ENCODE measurements at regions not wholly inside any gene's neighbourhood (a gene's known extent, or its start where the extent isn't known, plus 50 kb on each side); places are given as distances from the start of the nearest gene placed in this dataset.
"Not testable (repeated sequence)": the region's sequence is repeated elsewhere in the genome, so short reads cannot be mapped to it uniquely, and the experiment has no call there.

DNA sequence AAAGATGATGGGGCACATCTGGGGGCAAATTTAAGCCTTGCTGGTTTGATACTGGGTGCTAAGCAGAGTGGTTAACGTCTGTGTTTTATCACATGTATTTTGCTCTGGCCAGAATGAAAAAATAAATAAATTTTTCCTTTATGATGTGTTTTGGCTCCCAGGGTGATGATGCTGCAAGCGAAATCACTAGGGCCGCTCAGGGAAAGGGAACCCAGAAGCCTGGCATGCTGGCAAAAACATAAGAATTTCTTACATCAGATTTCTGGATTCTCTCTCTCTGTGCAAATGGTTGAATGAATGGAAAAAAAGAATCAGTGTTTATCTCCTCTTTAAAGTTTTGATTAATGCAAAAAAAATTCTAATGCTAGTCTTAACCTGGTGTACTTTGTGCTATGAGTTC is 1975.2 kb upstream of the C9orf72 start:
- Mint-ChIP-seq H3K27me3 (no peaks in the 10 kb centered on the region), H3K36me3 (ENCODE audit: low read depth) (no peaks in the 10 kb centered on the region), H3K4me1 (no peaks in the 10 kb centered on the region), H3K9me3 (peaks cover 8% of the 10 kb centered on the region), H3K27ac (no peak overlapping the region), H3K4me3 (no peak overlapping the region)
- ChIA-PET CTCF (no interaction called here), POLR2A (no interaction called here)
- DNase-seq: no peak

DNA sequence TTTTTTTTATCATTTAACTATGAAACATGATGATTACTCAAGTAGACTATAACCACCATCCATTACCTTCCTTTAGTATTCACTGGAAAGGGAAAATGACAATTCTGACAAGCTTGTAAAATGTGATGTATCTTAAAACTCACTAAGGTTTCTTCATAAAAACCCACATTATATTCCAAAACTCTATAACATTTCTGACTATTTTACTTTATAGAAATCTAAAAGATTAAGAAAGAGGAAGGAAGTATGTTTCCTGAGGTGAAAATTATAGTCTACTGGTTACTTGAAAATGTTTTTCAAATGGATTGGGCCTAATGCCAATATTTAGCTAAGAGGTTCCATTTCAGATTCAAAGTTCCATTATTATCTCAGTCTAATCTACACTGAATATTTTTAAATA is 1982.2 kb upstream of the C9orf72 start:
- ChIA-PET POLR2A (no interaction called here), CTCF (no interaction called here)
- H3K4me1 Mint-ChIP-seq: no peaks in the 10 kb centered on the region
- no peak for DNase-seq
- no peaks in the 10 kb centered on the region for H3K27me3 Mint-ChIP-seq
- no peak overlapping the region for H3K4me3 Mint-ChIP-seq
- H3K9me3 Mint-ChIP-seq: peaks cover 3% of the 10 kb centered on the region
- no peaks in the 10 kb centered on the region for H3K36me3 Mint-ChIP-seq (ENCODE audit: low read depth)
- no peak overlapping the region for H3K27ac Mint-ChIP-seq

DNA sequence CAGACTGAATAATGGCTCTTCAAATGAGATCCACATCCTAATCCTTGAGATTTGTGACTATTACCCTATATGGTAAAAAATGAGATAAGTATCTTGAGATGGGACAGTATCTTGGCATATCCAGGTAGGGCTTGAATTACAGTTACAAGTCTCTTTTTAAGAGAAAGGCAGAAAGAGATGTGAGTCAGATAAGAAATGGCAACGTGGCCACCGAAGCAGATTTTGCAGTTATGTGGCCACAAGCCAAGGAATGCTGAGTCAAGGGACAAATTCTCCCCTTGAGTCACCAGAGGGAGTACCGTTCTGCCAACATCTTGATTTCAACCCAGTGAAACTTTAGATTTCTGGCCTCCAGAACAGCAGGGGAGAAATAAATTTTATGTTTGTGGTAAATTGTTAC is 1983.0 kb upstream of the C9orf72 start:
- no peaks in the 10 kb centered on the region for H3K36me3 Mint-ChIP-seq (ENCODE audit: low read depth)
- CTCF ChIA-PET: no interaction called here
- no peak overlapping the region for H3K4me3 Mint-ChIP-seq
- no peak overlapping the region for H3K27ac Mint-ChIP-seq
- H3K4me1 Mint-ChIP-seq: no peaks in the 10 kb centered on the region
- no peaks in the 10 kb centered on the region for H3K27me3 Mint-ChIP-seq
- DNase-seq: no peak
- POLR2A ChIA-PET: no interaction called here
- peaks cover 3% of the 10 kb centered on the region for H3K9me3 Mint-ChIP-seq

DNA sequence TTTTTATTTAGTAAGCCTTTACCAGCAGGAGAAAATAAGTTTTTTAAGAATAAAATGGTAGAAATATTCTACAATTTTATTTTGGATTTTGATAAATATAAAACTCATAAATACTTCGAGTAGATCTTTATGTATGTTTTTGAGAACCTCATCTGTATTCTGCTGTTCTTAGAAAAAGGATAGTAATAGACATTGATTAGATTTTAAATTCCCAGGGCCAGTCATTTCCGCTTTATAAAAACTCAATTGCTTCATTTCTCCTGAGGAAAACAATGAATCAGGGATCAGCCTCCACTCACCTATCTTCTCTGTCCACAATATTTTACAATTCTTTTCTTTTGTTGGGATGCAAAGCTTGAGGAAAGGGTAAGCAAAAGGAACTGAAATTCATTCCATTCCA is 1983.5 kb upstream of the C9orf72 start:
- ChIA-PET CTCF (no interaction called here), POLR2A (no interaction called here)
- DNase-seq: no peak
- Mint-ChIP-seq H3K4me1 (no peaks in the 10 kb centered on the region), H3K27me3 (no peaks in the 10 kb centered on the region), H3K4me3 (no peak overlapping the region), H3K36me3 (ENCODE audit: low read depth) (no peaks in the 10 kb centered on the region), H3K9me3 (peaks cover 3% of the 10 kb centered on the region), H3K27ac (no peak overlapping the region)

DNA sequence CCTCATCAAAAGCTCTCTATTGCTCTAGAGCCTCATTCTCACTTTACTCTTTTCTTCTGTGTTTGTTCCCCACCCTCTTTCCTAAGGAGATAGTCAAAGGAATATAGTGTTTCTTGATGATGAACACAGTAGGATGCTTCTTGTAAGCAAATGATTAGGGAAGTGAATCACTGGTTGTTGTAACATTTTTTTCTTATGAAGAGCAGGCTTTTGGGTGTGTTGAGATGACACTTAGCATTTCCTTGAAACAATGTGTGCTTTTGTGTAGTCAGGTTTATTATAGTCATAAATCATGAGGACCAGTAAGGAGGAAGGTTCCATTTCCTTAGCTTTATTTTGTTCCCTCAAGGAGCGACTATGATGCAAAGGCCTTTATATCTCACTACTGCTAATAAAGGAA is 1991.3 kb upstream of the C9orf72 start:
- CTCF ChIA-PET: no interaction called here
- POLR2A ChIA-PET: no interaction called here
- Mint-ChIP-seq H3K4me1 (no peaks in the 10 kb centered on the region), H3K27me3 (no peaks in the 10 kb centered on the region), H3K9me3 (peaks cover 4% of the 10 kb centered on the region), H3K27ac (no peak overlapping the region), H3K36me3 (ENCODE audit: low read depth) (no peaks in the 10 kb centered on the region), H3K4me3 (no peak overlapping the region)
- no peak for DNase-seq

DNA sequence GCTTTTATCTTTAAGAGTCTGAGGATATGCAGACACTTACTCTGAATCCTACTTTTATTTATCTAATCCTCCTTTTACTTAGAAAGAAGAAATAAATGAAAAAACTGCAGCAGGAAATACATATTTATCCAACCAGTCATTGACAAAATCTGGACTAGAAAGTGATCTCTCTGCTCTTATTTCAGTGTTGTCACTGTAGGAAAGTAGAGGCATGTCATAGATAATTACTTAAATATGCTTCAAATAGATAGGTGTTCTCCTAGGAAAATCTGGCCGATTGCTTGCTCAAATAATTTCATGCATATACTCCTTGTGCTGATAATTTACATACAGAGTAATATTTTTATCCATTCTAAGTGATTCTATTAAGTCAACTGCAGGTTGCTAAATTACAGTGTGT is 2001.9 kb upstream of the C9orf72 start:
- no peaks in the 10 kb centered on the region for H3K36me3 Mint-ChIP-seq (ENCODE audit: low read depth)
- DNase-seq: no peak
- ChIA-PET CTCF (no interaction called here), POLR2A (no interaction called here)
- H3K4me1 Mint-ChIP-seq: no peaks in the 10 kb centered on the region
- H3K27me3 Mint-ChIP-seq: no peaks in the 10 kb centered on the region
- H3K9me3 Mint-ChIP-seq: no peaks in the 10 kb centered on the region
- H3K4me3 Mint-ChIP-seq: no peak overlapping the region
- H3K27ac Mint-ChIP-seq: no peak overlapping the region

DNA sequence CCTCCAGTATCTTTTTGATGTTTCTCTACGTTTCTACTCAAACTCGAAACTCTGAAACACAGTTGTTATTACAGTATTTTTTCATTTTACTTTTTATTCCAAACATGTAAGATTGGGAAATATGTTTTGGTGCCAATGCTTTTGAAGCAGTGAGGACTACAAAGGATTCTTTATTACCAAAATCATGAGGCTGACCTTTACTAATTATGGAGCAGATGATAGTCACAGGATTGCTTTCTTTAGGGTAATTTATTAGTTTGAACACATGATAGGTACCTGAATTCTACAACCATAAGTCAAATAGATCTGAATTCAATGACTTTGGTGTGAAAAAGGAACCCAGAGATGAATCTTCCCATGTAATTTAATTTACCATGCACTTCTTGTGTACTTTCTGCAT is 2015.1 kb upstream of the C9orf72 start:
- DNase-seq: no peak
- POLR2A ChIA-PET: no interaction called here

DNA sequence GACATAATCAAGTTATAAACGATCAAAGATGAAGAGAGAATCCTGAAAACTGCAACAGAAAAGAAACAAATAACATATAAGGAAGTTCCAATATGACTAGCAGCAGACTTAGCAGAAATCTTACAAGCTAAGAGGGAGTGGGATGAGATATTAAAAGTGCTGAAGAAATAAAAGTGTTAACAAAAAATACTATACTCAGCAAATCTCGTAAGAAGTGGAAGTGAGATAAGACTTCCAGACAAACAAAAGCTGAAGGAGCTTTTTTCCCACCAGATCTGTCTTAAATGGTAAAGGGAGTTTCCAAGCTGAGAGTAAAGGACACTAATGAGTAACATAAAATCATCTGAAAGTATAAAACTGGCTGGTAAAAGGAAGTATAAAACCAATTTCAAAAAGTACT is 2036.0 kb upstream of the C9orf72 start:
- Mint-ChIP-seq H3K27me3 (no peaks in the 10 kb centered on the region), H3K4me3 (no peak overlapping the region), H3K27ac (no peak overlapping the region), H3K36me3 (ENCODE audit: low read depth) (no peaks in the 10 kb centered on the region), H3K4me1 (no peaks in the 10 kb centered on the region), H3K9me3 (peaks cover 5% of the 10 kb centered on the region)
- POLR2A ChIA-PET: no interaction called here
- CTCF ChIA-PET: no interaction called here
- DNase-seq: no peak

More for the DNA sequence above, 2015.1 kb upstream of the C9orf72 start:
- no peak overlapping the region for H3K4me3 Mint-ChIP-seq
- H3K27me3 Mint-ChIP-seq: no peaks in the 10 kb centered on the region
- H3K36me3 Mint-ChIP-seq (ENCODE audit: low read depth): no peaks in the 10 kb centered on the region
- no peak overlapping the region for H3K27ac Mint-ChIP-seq
- CTCF ChIA-PET: no interaction called here
- no peaks in the 10 kb centered on the region for H3K4me1 Mint-ChIP-seq
- peaks cover 3% of the 10 kb centered on the region for H3K9me3 Mint-ChIP-seq

DNA sequence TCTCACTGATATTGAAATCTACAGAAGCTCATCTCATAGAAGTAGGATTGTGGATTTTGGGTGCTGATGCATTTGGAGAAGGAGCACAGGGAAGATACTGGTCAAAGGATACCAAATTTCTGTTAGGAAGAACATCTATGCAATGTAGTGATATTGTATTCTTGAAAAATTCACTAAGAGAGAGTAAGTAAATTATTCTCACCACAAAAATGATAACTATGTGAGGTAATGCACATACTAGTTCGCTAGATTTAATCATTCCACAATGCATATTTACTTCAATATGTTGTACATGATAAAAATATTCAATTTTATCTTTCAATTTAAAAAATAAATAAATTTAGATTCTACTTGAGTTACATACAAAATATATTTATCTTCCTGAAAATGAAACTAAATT is 2040.5 kb upstream of the C9orf72 start:
- no peaks in the 10 kb centered on the region for H3K4me1 Mint-ChIP-seq
- no peaks in the 10 kb centered on the region for H3K36me3 Mint-ChIP-seq (ENCODE audit: low read depth)
- H3K4me3 Mint-ChIP-seq: no peak overlapping the region
- DNase-seq: no peak
- no peaks in the 10 kb centered on the region for H3K27me3 Mint-ChIP-seq
- H3K9me3 Mint-ChIP-seq: peaks cover 3% of the 10 kb centered on the region
- ChIA-PET POLR2A (no interaction called here), CTCF (no interaction called here)
- no peak overlapping the region for H3K27ac Mint-ChIP-seq

DNA sequence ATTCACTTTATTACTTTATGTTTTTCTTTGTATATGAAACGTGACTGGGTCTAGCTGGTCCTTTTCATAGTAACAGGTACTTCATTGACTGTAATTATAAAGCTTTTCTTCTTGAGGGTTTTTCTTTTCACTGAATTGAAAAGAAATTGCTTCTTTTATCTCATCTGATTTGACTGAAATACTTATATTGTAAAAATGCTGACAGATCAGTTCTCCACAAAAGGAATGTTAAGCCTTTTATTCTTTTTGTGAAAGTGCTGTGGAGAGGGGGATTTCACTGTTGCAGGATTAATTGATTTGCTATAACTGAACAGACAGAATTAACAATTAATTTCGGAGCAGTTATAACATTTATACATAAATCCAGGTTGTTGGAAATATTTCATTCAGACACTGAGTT is 2043.6 kb upstream of the C9orf72 start:
- ChIA-PET POLR2A (no interaction called here), CTCF (no interaction called here)
- Mint-ChIP-seq H3K4me1 (no peaks in the 10 kb centered on the region), H3K36me3 (ENCODE audit: low read depth) (no peaks in the 10 kb centered on the region), H3K4me3 (no peak overlapping the region), H3K27ac (no peak overlapping the region), H3K27me3 (no peaks in the 10 kb centered on the region), H3K9me3 (peaks cover 3% of the 10 kb centered on the region)
- DNase-seq: no peak

DNA sequence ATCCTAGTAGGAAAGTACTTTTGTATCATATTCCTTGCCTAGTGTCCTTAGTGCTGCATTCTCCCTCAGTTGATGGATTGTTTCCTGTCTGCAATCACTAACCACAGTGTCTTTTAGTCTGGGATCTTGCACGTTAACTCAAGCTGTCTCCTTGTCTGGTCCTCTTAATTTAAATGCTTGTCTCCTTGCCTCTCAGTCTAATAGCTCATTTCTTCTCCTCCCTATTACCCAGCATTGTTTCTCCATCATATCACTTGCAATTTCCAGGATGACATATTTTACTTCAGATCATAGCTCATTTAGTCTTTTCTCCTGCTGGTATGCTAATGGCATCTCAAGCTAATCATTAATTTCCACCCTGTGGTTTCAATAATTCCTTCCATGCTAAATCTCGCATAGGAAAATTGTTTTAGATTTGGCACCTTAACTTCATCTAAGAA is 2052.0 kb upstream of the C9orf72 start:
- Mint-ChIP-seq H3K4me1 (no peaks in the 10 kb centered on the region), H3K36me3 (ENCODE audit: low read depth) (no peaks in the 10 kb centered on the region), H3K27me3 (no peaks in the 10 kb centered on the region), H3K4me3 (no peak overlapping the region), H3K9me3 (peaks cover 3% of the 10 kb centered on the region), H3K27ac (no peak overlapping the region)
- ChIA-PET CTCF (no interaction called here), POLR2A (no interaction called here)
- DNase-seq: no peak

DNA sequence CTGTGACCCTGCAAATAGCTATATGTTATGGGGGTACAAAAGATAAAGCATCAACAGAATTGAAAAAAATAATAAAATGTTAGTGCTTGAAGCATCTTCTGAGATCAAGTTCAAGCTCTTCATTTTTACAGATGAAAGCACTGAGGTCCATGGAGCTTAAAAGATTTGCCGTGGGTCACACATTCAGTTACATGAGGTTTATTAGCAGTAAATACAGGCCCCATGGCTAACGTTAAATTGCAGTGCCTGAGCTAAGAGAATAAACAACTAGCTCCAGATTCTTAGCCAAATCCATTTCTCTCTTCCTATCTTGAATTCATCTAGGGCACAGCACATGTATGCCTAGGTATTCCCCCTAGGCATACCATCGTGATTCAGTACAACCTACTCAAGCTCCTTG is 2052.7 kb upstream of the C9orf72 start:
- H3K27me3 Mint-ChIP-seq: no peaks in the 10 kb centered on the region
- CTCF ChIA-PET: no interaction called here
- peaks cover 3% of the 10 kb centered on the region for H3K9me3 Mint-ChIP-seq

DNA sequence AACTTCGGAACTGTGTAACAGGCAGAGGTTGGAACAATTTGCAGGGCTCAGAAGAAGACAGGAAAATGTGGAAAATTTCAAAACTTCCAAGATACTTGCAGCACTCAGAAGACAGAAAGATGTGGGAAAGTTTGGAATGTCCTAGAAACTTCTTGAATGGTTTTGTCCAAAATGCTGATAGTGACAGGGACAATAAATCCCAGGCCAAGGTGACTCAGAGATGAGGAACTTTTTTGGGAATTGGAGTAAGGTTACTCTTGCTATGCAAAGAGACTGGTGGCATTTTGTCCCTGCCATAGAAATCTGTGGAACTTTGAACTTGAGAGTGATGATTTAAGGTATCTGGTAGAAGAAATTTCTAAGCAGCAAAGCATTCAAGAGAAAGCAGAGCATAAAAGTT is 2055.6 kb upstream of the C9orf72 start:
- H3K9me3 Mint-ChIP-seq; CTCF ChIA-PET; H3K36me3 Mint-ChIP-seq (ENCODE audit: low read depth); DNase-seq; H3K4me3 Mint-ChIP-seq; H3K4me1 Mint-ChIP-seq; H3K27me3 Mint-ChIP-seq; POLR2A ChIA-PET; H3K27ac Mint-ChIP-seq: not testable (repeated sequence)

More for the DNA sequence above, 2052.7 kb upstream of the C9orf72 start:
- Mint-ChIP-seq H3K4me3 (no peak overlapping the region), H3K27ac (no peak overlapping the region), H3K4me1 (no peaks in the 10 kb centered on the region), H3K36me3 (ENCODE audit: low read depth) (no peaks in the 10 kb centered on the region)
- POLR2A ChIA-PET: no interaction called here
- no peak for DNase-seq

DNA sequence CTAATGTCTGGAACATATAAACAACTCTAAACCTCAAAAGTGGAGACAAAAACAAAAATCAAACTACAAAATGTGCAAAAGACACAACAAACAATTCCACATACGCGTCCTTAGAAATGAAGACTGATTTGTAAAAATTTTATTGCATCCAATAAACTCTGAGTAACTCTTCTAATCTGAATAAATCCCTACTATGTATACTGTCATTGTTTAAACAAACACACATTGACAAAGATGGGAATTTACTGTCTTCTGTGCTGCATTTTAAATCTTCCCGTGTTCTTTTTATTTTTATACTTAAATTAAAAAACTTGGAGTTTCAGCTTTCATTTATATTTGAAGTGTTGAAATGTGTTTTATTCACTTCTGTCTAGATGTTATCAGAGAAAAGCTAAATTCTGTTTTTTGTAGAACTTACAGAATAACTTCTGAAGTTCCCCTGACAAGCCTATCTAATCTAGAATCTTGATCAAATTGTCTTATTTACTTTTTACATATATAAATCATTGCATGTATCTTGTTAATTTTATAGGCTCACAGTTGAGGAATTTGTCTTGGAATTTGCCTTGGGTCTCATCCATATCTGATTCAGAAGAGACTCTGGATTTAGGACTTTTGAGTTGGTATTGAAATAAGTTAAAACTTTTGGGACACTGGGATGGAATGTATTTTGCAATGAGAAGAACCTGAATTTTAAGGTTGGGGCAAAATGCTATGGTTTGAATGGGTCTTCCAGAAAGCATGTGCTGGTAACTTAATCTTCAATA is 2064.4 kb upstream of the C9orf72 start:
- H3K27ac Mint-ChIP-seq: no peak overlapping the region
- no peaks in the 10 kb centered on the region for H3K9me3 Mint-ChIP-seq
- H3K4me1 Mint-ChIP-seq: no peaks in the 10 kb centered on the region
- no peaks in the 10 kb centered on the region for H3K27me3 Mint-ChIP-seq
- POLR2A ChIA-PET: no interaction called here
- CTCF ChIA-PET: no interaction called here
- no peaks in the 10 kb centered on the region for H3K36me3 Mint-ChIP-seq (ENCODE audit: low read depth)
- no peak for DNase-seq
- H3K4me3 Mint-ChIP-seq: no peak overlapping the region

DNA sequence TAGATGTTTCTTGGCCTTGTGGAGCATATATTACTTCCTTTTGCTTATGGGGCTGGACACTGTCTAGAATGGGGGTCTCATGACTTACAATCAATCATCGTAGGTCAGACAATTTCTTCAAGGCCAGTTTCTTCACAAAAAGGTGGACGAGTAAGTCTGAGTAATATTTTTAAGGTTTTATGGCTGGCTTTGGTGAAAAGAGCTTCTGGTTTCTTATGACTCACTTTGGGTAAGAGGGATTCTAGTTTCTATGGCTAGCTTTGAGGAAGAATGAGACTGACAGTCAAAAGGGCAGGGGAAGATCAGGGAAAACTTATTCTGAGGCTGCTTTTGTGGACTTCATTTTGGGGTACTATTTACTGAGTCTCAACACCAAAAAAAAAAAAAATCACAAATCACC is 2067.2 kb upstream of the C9orf72 start:
- H3K9me3 Mint-ChIP-seq: no peaks in the 10 kb centered on the region
- H3K27ac Mint-ChIP-seq: no peak overlapping the region
- no peak for DNase-seq
- no peak overlapping the region for H3K4me3 Mint-ChIP-seq
- H3K4me1 Mint-ChIP-seq: no peaks in the 10 kb centered on the region
- ChIA-PET POLR2A (no interaction called here), CTCF (no interaction called here)
- no peaks in the 10 kb centered on the region for H3K36me3 Mint-ChIP-seq (ENCODE audit: low read depth)
- H3K27me3 Mint-ChIP-seq: no peaks in the 10 kb centered on the region

All from activated CD4-positive, alpha-beta memory T cell treated with anti-CD3 and anti-CD28 coated beads, Interleukin-2, amount 10 ng/mL, durations not matched to agents 7 days and 5 days (primary cell).